ENCODE measurements at regions not wholly inside any gene's neighbourhood (a gene's known extent, or its start where the extent isn't known, plus 50 kb on each side); places are given as distances from the start of the nearest gene placed in this dataset.

- TF ChIP-seq POLR2AphosphoS5 (IDR thresholded peaks at IDR 0.05) (no peak), CTCF (IDR thresholded peaks at IDR 0.05; ENCODE audit: poor library complexity, severe bottlenecking) (no peak), SMC3 (conservative IDR thresholded peaks at IDR 0.05; ENCODE audit: poor library complexity) (no peak), RAD21 (conservative IDR thresholded peaks at IDR 0.05) (no peak), TAF1 (IDR thresholded peaks at IDR 0.05; ENCODE audit: low read depth) (no peak), EZH2 (IDR thresholded peaks at IDR 0.05; ENCODE audit: borderline replicate concordance, insufficient read depth, low read length, poor library complexity, severe bottlenecking) (no peak), MXI1 (conservative IDR thresholded peaks at IDR 0.05; ENCODE audit: poor library complexity, severe bottlenecking) (no peak), EP300 (conservative IDR thresholded peaks at IDR 0.05; ENCODE audit: poor library complexity, severe bottlenecking) (no peak), REST (IDR thresholded peaks at IDR 0.05; ENCODE audit: borderline replicate concordance) (no peak)
- H3K9me3 ChIP-seq (ENCODE audit: low read length): no peaks in the 10 kb centered on the region
- H3K27ac ChIP-seq (ENCODE audit: low read length): no peak overlapping the region
- H3K4me2 ChIP-seq (ENCODE audit: low read length): no peak overlapping the region
- H4K20me1 ChIP-seq (ENCODE audit: insufficient read depth): no peaks in the 10 kb centered on the region
- H2AFZ ChIP-seq (ENCODE audit: low read depth, low read length): no peak overlapping the region
- no peaks in the 10 kb centered on the region for H3K79me2 ChIP-seq (replicated peaks; ENCODE audit: insufficient read depth, low read length)
- H3K36me3 ChIP-seq (ENCODE audit: insufficient read depth, low read length): no peaks in the 10 kb centered on the region
- H3K27me3 ChIP-seq (ENCODE audit: insufficient read depth, low read depth, low read length): no peaks in the 10 kb centered on the region
- no peaks in the 10 kb centered on the region for H3K9me2 ChIP-seq (ENCODE audit: insufficient read depth, low read length)
- no peaks in the 10 kb centered on the region for H3F3A ChIP-seq (ENCODE audit: insufficient read depth, low read length, poor library complexity, severe bottlenecking)
- H3K9ac ChIP-seq (ENCODE audit: low read length): no peak overlapping the region
- H3K4me3 ChIP-seq (ENCODE audit: low read length): no peak overlapping the region
Observed at GRCh38 chr1:79122521-79122920, 116.0 kb upstream of the ADGRL4 start.

GRCh38 chr1:79117376-79117775 is 110.8 kb upstream of the ADGRL4 start:
- no peaks in the 10 kb centered on the region for H3K9me3 ChIP-seq (ENCODE audit: low read length)
- H3K9ac ChIP-seq (ENCODE audit: low read length): no peak overlapping the region
- no peaks in the 10 kb centered on the region for H3K79me2 ChIP-seq (replicated peaks; ENCODE audit: insufficient read depth, low read length)
- no peak overlapping the region for H2AFZ ChIP-seq (ENCODE audit: low read depth, low read length)
- no peaks in the 10 kb centered on the region for H3F3A ChIP-seq (ENCODE audit: insufficient read depth, low read length, poor library complexity, severe bottlenecking)
- no peaks in the 10 kb centered on the region for H4K20me1 ChIP-seq (ENCODE audit: insufficient read depth)
- no peak overlapping the region for H3K4me3 ChIP-seq (ENCODE audit: low read length)
- no peaks in the 10 kb centered on the region for H3K36me3 ChIP-seq (ENCODE audit: insufficient read depth, low read length)
- no peak overlapping the region for H3K4me2 ChIP-seq (ENCODE audit: low read length)
- H3K9me2 ChIP-seq (ENCODE audit: insufficient read depth, low read length): no peaks in the 10 kb centered on the region
- no peak for TF ChIP-seq SMC3 (conservative IDR thresholded peaks at IDR 0.05; ENCODE audit: poor library complexity)
- no peak for TF ChIP-seq RAD21 (conservative IDR thresholded peaks at IDR 0.05)
- no peak for TF ChIP-seq EZH2 (IDR thresholded peaks at IDR 0.05; ENCODE audit: borderline replicate concordance, insufficient read depth, low read length, poor library complexity, severe bottlenecking)
- no peak for TF ChIP-seq MXI1 (conservative IDR thresholded peaks at IDR 0.05; ENCODE audit: poor library complexity, severe bottlenecking)
- no peak for TF ChIP-seq CTCF (IDR thresholded peaks at IDR 0.05; ENCODE audit: poor library complexity, severe bottlenecking)
- TF ChIP-seq REST (IDR thresholded peaks at IDR 0.05; ENCODE audit: borderline replicate concordance): no peak
- TF ChIP-seq TAF1 (IDR thresholded peaks at IDR 0.05; ENCODE audit: low read depth): no peak
- TF ChIP-seq POLR2AphosphoS5 (IDR thresholded peaks at IDR 0.05): no peak
- TF ChIP-seq EP300 (conservative IDR thresholded peaks at IDR 0.05; ENCODE audit: poor library complexity, severe bottlenecking): no peak
- H3K27ac ChIP-seq (ENCODE audit: low read length): no peak overlapping the region
- H3K27me3 ChIP-seq (ENCODE audit: insufficient read depth, low read depth, low read length): no peaks in the 10 kb centered on the region

All from neural cell (in vitro differentiated cells).